Activated CD4-positive, CD25-positive, alpha-beta regulatory T cell treated with anti-CD3 and anti-CD28 coated beads, Interleukin-2, amount 50 U/mL, for 24 hours (primary cell): ENCODE measurements at regions not wholly inside any gene's neighbourhood (a gene's known extent, or its start where the extent isn't known, plus 50 kb on each side); places are given as distances from the start of the nearest gene placed in this dataset.
"Not testable (repeated sequence)": the region's sequence is repeated elsewhere in the genome, so short reads cannot be mapped to it uniquely, and the experiment has no call there.

Experiments
- ATAC-seq, 2 donors: fragments of 150-1000 bp; cut with Tn5 transposase; one replicate each; pipeline ENCODE4 v1.10.0; 2021; ENCODE audit warnings: mild to moderate bottlenecking in 1 of 2, moderate library complexity in 1 of 2

GRCh38 chr5:92369587-92369986, 986.5 kb upstream of the ARRDC3 start:
- no peak for ATAC-seq

- no peak for ATAC-seq
Measured at GRCh38 chr5:92364986-92365550, 982.0 kb upstream of the ARRDC3 start.

DNA sequence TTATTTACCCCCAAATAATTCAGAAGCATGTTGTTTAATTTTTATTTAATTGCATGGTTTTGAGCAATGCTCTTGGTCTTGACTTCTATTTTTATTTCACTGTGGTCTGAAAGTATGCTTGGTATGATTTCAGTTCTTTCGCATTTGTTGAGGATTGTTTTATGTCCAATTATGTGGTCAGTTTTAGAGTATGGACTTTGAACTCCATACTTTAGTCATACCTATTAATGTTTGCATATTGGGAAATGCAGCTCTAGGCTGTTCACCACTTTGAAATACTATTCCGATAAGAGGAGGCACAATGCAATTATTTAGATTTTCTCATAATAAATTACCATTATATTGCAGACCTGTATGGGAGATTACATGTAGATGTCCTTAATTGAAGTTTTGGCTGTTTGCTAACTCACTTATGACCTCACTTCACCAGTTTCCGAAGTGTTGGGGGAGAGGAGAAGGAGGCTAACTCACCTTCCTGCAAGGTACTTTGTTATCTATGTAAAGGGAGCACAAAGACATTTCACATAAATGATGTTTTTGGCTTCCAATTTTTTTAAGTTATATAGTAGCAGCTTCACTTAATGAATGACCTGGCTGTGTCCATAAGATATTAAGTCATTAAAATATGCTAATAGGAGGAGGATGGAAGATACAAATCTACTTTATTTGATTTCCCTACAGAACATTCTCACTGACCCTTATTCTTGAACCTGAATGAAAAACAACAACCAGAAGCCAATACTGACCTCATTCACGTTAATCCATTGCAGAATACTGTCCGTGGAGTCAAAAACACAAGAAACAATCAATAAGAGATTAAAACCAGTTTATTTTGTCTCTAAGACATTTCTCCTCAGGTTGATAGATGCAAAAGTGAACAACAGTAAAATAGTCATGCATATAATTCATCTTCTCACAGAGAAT, 970.3 kb upstream of the ARRDC3 start:
- ATAC-seq = no peak

DNA sequence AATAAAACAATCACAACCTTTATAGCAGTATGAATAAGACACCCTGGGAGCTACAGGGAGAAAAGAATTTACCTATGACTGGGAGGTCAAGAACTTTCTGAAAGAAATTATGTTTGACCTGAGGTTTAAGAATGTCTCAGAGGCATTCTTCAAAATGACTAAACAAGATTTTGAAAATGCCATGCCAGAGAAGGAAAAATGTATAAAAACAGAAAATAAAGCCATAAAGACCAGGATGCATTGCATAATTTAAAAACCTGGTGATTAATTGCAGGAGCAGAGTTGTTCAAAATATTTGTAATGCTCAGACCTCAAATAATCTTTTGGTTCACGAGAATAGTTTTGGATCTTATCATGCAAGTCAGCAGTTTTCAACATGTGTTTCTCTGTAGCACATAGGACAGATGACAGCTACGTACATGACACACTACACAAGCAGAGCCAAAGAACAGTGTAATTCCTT, 954.7 kb upstream of the ARRDC3 start:
- no peak for ATAC-seq

- no peak for ATAC-seq
Measured at GRCh38 chr5:92332039-92332438, 948.9 kb upstream of the ARRDC3 start.

GRCh38 chr5:92330365-92330764, 947.2 kb upstream of the ARRDC3 start:
- no peak for ATAC-seq

DNA sequence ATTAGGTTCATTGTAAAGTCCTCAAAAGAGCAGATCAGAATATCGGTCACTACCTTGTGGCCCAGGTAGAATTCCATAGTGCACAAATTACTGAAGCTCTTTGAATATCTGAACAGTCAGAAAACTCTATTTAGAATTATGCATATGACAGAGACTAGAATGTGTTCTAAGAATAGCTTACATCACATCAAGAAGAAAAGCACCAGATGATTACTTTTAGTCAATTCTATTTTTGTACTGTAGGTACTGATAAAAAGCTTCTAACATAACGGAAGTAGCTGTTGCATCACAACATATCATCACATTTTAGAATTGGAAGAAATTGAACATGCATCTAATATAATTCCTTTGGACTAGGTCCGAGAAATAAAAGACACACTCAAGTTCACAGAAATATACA, 946.6 kb upstream of the ARRDC3 start:
- no peak for ATAC-seq

- no peak for ATAC-seq
Measured at GRCh38 chr5:92328584-92329259, 945.6 kb upstream of the ARRDC3 start.

GRCh38 chr5:92320446-92320845, 937.3 kb upstream of the ARRDC3 start:
- ATAC-seq = no peak

- ATAC-seq = no peak
Measured at GRCh38 chr5:92313385-92313784, 930.3 kb upstream of the ARRDC3 start.

- ATAC-seq = no peak
Measured at GRCh38 chr5:92309336-92309991, 926.3 kb upstream of the ARRDC3 start.

DNA sequence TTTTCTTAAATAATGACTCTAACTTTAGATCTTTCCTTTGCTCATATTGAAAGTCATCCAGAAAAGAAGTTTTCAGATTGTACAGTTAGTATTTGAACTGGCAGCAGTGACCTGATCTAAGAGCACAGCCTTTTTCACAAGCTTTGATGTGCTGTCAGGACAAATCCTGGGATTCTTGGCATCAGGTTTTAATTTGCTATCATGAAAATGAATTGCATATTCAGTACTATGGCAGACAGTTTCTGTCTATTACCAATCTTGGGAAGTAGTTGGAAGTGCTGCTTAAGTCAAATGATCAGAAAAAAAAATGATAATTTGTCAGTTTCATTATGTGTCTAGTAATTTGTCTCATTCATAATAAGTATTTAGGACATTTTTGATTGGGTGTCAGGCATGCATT, 925.6 kb upstream of the ARRDC3 start:
- ATAC-seq = no peak

DNA sequence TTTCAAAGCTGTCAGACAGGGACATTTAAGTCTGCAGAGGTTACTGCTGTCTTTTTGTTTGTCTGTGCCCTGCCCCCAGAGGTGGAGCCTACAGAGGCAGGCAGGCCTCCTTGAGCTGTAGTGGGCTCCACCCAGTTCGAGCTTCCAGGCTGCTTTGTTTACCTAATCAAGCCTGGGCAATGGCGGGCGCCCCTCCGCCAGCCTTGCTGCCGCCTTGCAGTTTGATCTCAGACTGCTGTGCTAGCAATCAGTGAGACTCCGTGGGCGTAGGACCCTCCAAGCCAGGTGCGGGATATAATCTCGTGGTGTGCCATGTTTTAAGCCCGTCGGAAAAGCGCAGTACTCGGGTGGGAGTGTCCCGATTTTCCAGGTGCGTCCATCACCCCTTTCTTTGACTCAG, 919.2 kb upstream of the ARRDC3 start:
- not testable (repeated sequence) for ATAC-seq

- ATAC-seq = no peak
Measured at GRCh38 chr5:92283521-92283920, 900.4 kb upstream of the ARRDC3 start.

GRCh38 chr5:92271750-92272149, 888.6 kb upstream of the ARRDC3 start:
- ATAC-seq = not testable (repeated sequence)

- ATAC-seq = no peak
Measured at GRCh38 chr5:92268343-92268742, 885.2 kb upstream of the ARRDC3 start.

GRCh38 chr5:92267830-92268229, 884.7 kb upstream of the ARRDC3 start:
- peak in 1 of 2 donors; percentile 20 for ATAC-seq

DNA sequence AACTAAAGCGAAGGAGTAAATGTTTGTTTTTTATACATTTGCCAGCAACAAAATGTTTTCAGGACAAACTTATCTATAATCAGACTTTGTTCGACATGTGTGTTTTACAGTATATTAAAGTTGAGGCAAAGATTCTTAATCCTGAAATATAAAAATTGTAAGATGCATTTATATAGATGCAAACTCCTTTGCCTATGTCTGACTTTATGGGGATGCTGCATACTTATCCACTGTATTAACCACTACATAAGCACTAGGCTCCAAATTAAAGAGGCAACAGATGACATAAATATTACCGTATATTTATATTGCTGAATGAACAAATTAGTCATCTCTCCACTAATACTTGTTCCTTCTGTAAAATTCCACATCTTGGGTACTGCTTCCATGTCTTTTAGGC, 882.7 kb upstream of the ARRDC3 start:
- ATAC-seq = no peak

DNA sequence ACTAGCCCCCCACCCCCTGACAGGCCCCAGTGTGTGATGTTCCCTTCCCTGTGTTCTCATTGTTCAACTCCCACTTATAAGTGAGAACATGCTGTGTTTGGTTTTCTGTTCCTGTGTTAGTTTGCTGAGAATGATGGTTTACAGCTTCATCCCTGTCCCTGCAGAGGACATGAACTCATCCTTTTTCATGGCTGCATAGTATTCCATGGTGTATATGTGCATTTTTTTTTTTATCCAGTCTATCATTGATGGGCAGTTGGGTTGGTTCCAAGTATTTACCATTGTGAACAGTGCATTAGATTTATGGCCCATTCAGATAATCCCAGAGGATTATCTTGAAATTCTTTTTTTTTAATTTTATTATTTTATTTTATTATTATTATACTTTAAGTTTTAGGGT, 872.5 kb upstream of the ARRDC3 start:
- ATAC-seq = not testable (repeated sequence)

- ATAC-seq = no peak
Measured at GRCh38 chr5:92248518-92248917, 865.4 kb upstream of the ARRDC3 start.

DNA sequence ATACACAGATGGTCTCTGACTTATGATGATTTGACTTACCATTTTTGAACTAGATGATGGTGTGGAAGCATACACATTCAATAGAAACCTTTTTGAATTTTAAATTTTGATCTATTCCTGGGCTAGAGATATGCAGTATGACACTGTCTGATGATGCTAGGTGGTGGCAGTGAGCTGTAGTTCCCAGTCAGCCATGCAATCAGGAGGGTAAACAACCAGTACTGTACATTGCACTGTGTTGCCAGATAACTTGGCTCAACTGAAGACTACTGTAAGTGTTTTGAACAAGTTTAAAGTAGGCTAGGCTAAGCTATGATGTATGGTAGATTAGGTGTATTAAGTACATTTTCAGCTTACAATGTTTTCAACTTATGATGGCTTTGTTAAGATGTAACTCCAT, 859.1 kb upstream of the ARRDC3 start:
- no peak for ATAC-seq

- ATAC-seq = no peak
Measured at GRCh38 chr5:92237896-92238295, 854.8 kb upstream of the ARRDC3 start.

- no peak for ATAC-seq
Measured at GRCh38 chr5:92222449-92222848, 839.3 kb upstream of the ARRDC3 start.
